Ovary (tissue), 3 donors: ENCODE measurements at regions not wholly inside any gene's neighbourhood (a gene's known extent, or its start where the extent isn't known, plus 50 kb on each side); places are given as distances from the start of the nearest gene placed in this dataset.

Experiments used
- CTCF ChIP-seq, 3 donors: fragments of 450-650 bp in 2 of 3; fragments of 200-600 bp in 1 of 3; IDR thresholded peaks; one replicate each; pipeline versions ENCODE4 v1.5.1 to v1.8.0; 2016 to 2022; ENCODE audit warnings: antibody characterized with exemption in 3 of 3, mild to moderate bottlenecking in 1 of 3
- EP300 ChIP-seq: sonication (generic); formaldehyde crosslinking; IDR thresholded peaks from one replicate; pipeline ENCODE4 v1.6.1; 2017; ENCODE audit warnings: antibody characterized with exemption
- POLR2A ChIP-seq: fragments of 450-650 bp; IDR thresholded peaks from one replicate; pipeline ENCODE4 v1.6.1; 2017; ENCODE audit warnings: antibody characterized with exemption, mild to moderate bottlenecking, moderate library complexity
- donor health status: DM: no; HTN: no; CAD: no.

- TF ChIP-seq CTCF (IDR thresholded peaks at IDR 0.05) (no peak), POLR2A (no peak), EP300 (no peak)
Measured at GRCh38 chr13:68597641-68598040, 1367.5 kb upstream of the PCDH9 start.
